Activated CD8-positive, alpha-beta T cell treated with anti-CD3 and anti-CD28 coated beads for 36 hours (primary cell): ENCODE measurements at regions not wholly inside any gene's neighbourhood (a gene's known extent, or its start where the extent isn't known, plus 50 kb on each side); places are given as distances from the start of the nearest gene placed in this dataset.

Source experiments
- ATAC-seq: fragments of 200-7000 bp; cut with Tn5 transposase; one replicate; pipeline ENCODE4 v1.10.0; 2021; ENCODE audit warnings: mild to moderate bottlenecking, moderate library complexity
- CTCF ChIA-PET: fragments of 350-600 bp; sonication (Branson Sonifier 250); formaldehyde crosslinking; loops from one replicate; lab custom pipeline; 2021; ENCODE audit warnings: antibody characterized with exemption; lab: Charles Lee
- POLR2A ChIA-PET: fragments of 350-600 bp; sonication (Branson Sonifier 250); formaldehyde crosslinking; loops from one replicate; lab custom pipeline; 2021; ENCODE audit warnings: antibody characterized with exemption; lab: Charles Lee
- DNase-seq: peaks from one replicate; pipeline ENCODE4 v3.0.0-alpha.2; 2020
- H3K27ac Mint-ChIP-seq: one replicate; pipeline ENCODE4 v1.8.0; 2021; ENCODE audit warnings: mild to moderate bottlenecking, mixed read lengths
- H3K27me3 Mint-ChIP-seq: one replicate; pipeline ENCODE4 v1.8.0; 2021; ENCODE audit warnings: mixed read lengths
- H3K36me3 Mint-ChIP-seq: one replicate; pipeline ENCODE4 v1.8.0; 2021; ENCODE audit warnings: low read depth, mixed read lengths
- H3K4me1 Mint-ChIP-seq: one replicate; pipeline ENCODE4 v1.8.0; 2021; ENCODE audit warnings: low read depth, mixed read lengths
- H3K4me3 Mint-ChIP-seq: one replicate; pipeline ENCODE4 v1.8.0; 2021; ENCODE audit warnings: mild to moderate bottlenecking, moderate library complexity, mixed read lengths
- H3K9me3 Mint-ChIP-seq: one replicate; pipeline ENCODE4 v1.8.0; 2021; ENCODE audit warnings: mixed read lengths
- intact Hi-C: fragments of 100-400 bp; cut with micrococcal nuclease; formaldehyde crosslinking; loops from one replicate; pipeline ENCODE4 v1.10.0; 2022
- TF ChIP-seq, protein P1 (sequence below): fragments of 200-600 bp; IDR thresholded peaks from one replicate; pipeline ENCODE4 v1.8.0; 2022; ENCODE audit warnings: antibody characterized with exemption, mild to moderate bottlenecking

DNA sequence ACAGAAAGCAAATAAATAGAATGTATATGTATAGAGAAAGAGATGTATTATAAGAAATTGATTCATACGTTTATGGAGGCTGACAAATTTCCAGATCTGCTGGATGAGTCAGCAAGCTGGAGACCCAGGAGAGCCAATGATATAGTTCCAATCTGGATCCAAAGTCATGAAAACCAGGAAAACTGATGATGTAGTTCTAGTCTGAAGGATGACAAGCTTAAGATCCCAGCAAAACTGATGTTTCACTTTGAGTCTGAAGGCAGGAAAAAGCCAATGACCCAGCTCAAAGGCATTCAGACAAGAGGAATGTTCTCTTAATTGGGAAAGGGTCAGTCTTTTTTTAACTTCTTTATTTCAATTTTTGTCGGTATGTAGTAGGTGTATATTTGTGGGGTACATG lies 102.6 kb downstream of the LHFPL1 start:
- no peak overlapping the region for H3K4me3 Mint-ChIP-seq
- CTCF ChIA-PET: no interaction called here
- H3K4me1 Mint-ChIP-seq: no peaks in the 10 kb centered on the region
- ATAC-seq (no peak), DNase-seq (no peak)
- no peak overlapping the region for H3K27ac Mint-ChIP-seq
- intact Hi-C loops: no loop called here
- H3K9me3 Mint-ChIP-seq: no peaks in the 10 kb centered on the region
- POLR2A ChIA-PET: no interaction called here
- no peaks in the 10 kb centered on the region for H3K27me3 Mint-ChIP-seq
- TF ChIP-seq, protein P1, sequence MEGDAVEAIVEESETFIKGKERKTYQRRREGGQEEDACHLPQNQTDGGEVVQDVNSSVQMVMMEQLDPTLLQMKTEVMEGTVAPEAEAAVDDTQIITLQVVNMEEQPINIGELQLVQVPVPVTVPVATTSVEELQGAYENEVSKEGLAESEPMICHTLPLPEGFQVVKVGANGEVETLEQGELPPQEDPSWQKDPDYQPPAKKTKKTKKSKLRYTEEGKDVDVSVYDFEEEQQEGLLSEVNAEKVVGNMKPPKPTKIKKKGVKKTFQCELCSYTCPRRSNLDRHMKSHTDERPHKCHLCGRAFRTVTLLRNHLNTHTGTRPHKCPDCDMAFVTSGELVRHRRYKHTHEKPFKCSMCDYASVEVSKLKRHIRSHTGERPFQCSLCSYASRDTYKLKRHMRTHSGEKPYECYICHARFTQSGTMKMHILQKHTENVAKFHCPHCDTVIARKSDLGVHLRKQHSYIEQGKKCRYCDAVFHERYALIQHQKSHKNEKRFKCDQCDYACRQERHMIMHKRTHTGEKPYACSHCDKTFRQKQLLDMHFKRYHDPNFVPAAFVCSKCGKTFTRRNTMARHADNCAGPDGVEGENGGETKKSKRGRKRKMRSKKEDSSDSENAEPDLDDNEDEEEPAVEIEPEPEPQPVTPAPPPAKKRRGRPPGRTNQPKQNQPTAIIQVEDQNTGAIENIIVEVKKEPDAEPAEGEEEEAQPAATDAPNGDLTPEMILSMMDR: no peak
- H3K36me3 Mint-ChIP-seq: no peaks in the 10 kb centered on the region

DNA sequence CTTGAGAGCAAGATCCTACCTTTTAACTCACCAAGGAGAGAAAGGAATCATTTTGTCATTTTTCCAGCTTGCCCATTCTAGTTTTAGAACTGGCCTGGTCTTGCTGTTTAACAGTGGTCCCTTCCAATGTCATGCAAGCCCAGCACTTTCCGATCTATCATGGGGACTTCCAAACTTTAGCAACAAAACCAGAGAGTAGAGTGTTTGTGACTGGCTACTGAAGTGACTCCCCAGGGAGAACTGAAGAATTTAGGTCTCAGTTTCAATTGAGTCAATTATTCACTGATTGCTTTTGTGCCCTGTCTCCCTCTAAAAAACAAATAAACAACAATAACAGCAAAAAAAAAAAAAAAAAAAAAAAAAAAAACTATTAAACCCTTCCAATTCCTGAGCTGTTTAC lies 108.3 kb downstream of the LHFPL1 start:
- POLR2A ChIA-PET: no interaction called here
- TF ChIP-seq, protein P1: no peak
- H3K36me3 Mint-ChIP-seq: no peaks in the 10 kb centered on the region

DNA sequence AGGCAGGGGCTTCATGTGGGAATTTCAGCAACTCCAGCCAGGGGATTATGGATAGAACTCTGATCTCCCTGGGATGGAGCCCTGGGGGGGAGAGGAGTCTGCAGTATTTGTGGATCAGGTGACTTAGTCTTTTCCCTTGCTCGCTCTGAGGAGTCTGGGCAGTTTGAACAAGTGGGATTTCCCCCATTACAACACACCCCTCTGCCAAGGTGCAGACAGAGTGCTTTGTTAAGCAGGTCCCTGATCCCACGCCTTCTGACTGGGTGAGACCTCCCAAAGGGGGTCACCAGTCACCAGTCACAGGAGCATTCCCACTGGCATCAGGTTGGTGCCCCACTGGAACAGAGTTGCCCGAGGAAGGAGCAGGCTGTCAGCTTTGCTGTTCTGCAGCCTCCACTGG lies 123.9 kb downstream of the LHFPL1 start:
- ChIA-PET POLR2A (no interaction called here), CTCF (no interaction called here)
- H3K27ac Mint-ChIP-seq: no peak overlapping the region
- TF ChIP-seq, protein P1: no peak
- no peak overlapping the region for H3K4me3 Mint-ChIP-seq
- H3K27me3 Mint-ChIP-seq: no peaks in the 10 kb centered on the region
- no peaks in the 10 kb centered on the region for H3K4me1 Mint-ChIP-seq
- DNase-seq (no peak), ATAC-seq (no peak)
- no peaks in the 10 kb centered on the region for H3K9me3 Mint-ChIP-seq
- intact Hi-C loops: no loop called here
- no peaks in the 10 kb centered on the region for H3K36me3 Mint-ChIP-seq

More for the DNA sequence above, 108.3 kb downstream of the LHFPL1 start:
- no peak overlapping the region for H3K27ac Mint-ChIP-seq
- DNase-seq (no peak), ATAC-seq (no peak)
- H3K4me1 Mint-ChIP-seq: no peaks in the 10 kb centered on the region
- H3K27me3 Mint-ChIP-seq: no peaks in the 10 kb centered on the region
- H3K4me3 Mint-ChIP-seq: no peak overlapping the region
- CTCF ChIA-PET: no interaction called here
- H3K9me3 Mint-ChIP-seq: peaks cover 1% of the 10 kb centered on the region
- intact Hi-C loops: no loop called here

DNA sequence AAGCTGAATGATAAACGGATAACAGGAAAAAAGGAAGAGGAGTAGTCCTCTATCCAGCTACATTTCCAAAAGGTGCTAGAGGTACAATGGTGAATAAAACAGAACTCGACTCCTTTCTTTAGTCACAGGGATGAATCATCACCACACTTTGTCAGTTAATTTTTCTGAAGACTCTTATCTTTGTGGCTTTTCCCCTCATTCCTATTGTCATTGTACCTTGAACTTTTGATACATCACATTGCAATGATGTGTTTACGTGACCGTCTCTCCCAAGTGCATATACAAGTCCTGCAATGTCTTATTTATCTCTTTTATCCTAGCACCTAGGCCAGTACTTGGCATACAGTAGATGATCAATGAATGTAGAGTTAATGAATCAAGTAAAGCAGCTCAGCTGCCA lies 134.7 kb downstream of the LHFPL1 start:
- DNase-seq: no peak
- Mint-ChIP-seq H3K4me1 (no peaks in the 10 kb centered on the region), H3K4me3 (no peak overlapping the region), H3K27me3 (no peaks in the 10 kb centered on the region), H3K9me3 (no peaks in the 10 kb centered on the region), H3K36me3 (no peaks in the 10 kb centered on the region), H3K27ac (no peak overlapping the region)
- TF ChIP-seq, protein P1: no peak
- CTCF ChIA-PET: no interaction called here
- intact Hi-C loops: no loop called here
- no peak for ATAC-seq
- POLR2A ChIA-PET: no interaction called here

DNA sequence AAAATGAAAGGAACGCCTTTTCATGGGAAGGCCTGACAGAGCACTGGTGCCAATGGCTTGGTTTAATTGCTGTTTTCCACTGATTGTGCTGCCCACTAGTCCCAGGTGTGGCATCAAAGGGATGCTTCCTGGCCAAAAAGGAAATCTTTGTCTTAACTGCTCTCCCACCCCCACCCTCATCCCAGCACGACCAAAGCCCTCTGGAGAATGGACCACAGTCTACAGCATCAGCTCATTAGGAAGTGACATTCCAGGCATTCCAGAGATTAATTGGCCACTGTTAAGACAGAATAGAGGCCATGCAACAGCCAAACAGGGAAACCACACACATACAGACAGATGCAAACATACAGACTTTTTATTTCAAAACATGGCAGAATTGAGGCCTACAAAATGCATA lies 143.2 kb downstream of the LHFPL1 start:
- ATAC-seq (no peak), DNase-seq (no peak)
- H3K4me1 Mint-ChIP-seq: no peaks in the 10 kb centered on the region
- no peak overlapping the region for H3K4me3 Mint-ChIP-seq
- H3K27me3 Mint-ChIP-seq: no peaks in the 10 kb centered on the region
- H3K36me3 Mint-ChIP-seq: no peaks in the 10 kb centered on the region
- TF ChIP-seq, protein P1: no peak
- POLR2A ChIA-PET: no interaction called here
- no peak overlapping the region for H3K27ac Mint-ChIP-seq
- H3K9me3 Mint-ChIP-seq: no peaks in the 10 kb centered on the region
- CTCF ChIA-PET: no interaction called here
- intact Hi-C loops: no loop called here
